ENCODE measurements at regions not wholly inside any gene's neighbourhood (a gene's known extent, or its start where the extent isn't known, plus 50 kb on each side); places are given as distances from the start of the nearest gene placed in this dataset.

- TF ChIP-seq POLR2AphosphoS5 (IDR thresholded peaks at IDR 0.05), result no peak
- no peak for TF ChIP-seq POLR2A (IDR thresholded peaks at IDR 0.05)
- no peak for TF ChIP-seq CTCF (IDR thresholded peaks at IDR 0.05)
- no peak for TF ChIP-seq EP300 (IDR thresholded peaks at IDR 0.05; ENCODE audit: low read depth)
- Histone ChIP-seq H3K4me3 (no peak overlapping the region), H3K27ac (no peak overlapping the region), H3K9me3 (no peaks in the 10 kb centered on the region), H3K4me1 (no peaks in the 10 kb centered on the region), H3K27me3 (no peaks in the 10 kb centered on the region), H3K36me3 (no peaks in the 10 kb centered on the region)
- 63 to 86% methylated on average over 4 of the region's 4 CpGs for WGBS, 2 donors (ENCODE audit: low coverage in 1 of 2)
- intact Hi-C loops (cut with DNase I; ENCODE audit: low total_unique reads), result no loop called here
- no peak for DNase-seq
- in situ Hi-C loops (cut with MboI; ENCODE audit: low pct_ligation_motif_present in 1 of 4, low pct_unique_long_range_greater_than_20kb in 1 of 4, low sequenced_read_pairs in 3 of 4), result no loop called here
Measured at GRCh38 chr10:52650873-52651272, 121.7 kb downstream of the MBL2 start.

- H3K27me3 ChIP-seq, result no peaks in the 10 kb centered on the region
- 0 to 33% methylated on average over 1 to 3 of the region's 3 CpGs for WGBS, 2 donors (ENCODE audit: low coverage in 1 of 2)
- H3K9me3 ChIP-seq, result no peaks in the 10 kb centered on the region
- in situ Hi-C loops (cut with MboI; ENCODE audit: low pct_ligation_motif_present in 1 of 4, low pct_unique_long_range_greater_than_20kb in 1 of 4, low sequenced_read_pairs in 3 of 4) (no loop called here), intact Hi-C loops (cut with DNase I; ENCODE audit: low total_unique reads) (no loop called here)
- no peak for DNase-seq
- no peak overlapping the region for H3K27ac ChIP-seq
- H3K36me3 ChIP-seq, result no peaks in the 10 kb centered on the region
- H3K4me3 ChIP-seq, result no peak overlapping the region
- no peaks in the 10 kb centered on the region for H3K4me1 ChIP-seq
- no peak for TF ChIP-seq POLR2AphosphoS5 (IDR thresholded peaks at IDR 0.05)
- no peak for TF ChIP-seq EP300 (IDR thresholded peaks at IDR 0.05; ENCODE audit: low read depth)
- no peak for TF ChIP-seq POLR2A (IDR thresholded peaks at IDR 0.05)
- no peak for TF ChIP-seq CTCF (IDR thresholded peaks at IDR 0.05)
Measured at GRCh38 chr10:52651293-52651692, 121.3 kb downstream of the MBL2 start.

- Histone ChIP-seq H3K27ac (no peak overlapping the region), H3K4me1 (no peaks in the 10 kb centered on the region), H3K4me3 (no peak overlapping the region), H3K9me3 (no peaks in the 10 kb centered on the region), H3K27me3 (no peaks in the 10 kb centered on the region), H3K36me3 (no peaks in the 10 kb centered on the region)
- DNase-seq, result no peak
- in situ Hi-C loops (cut with MboI; ENCODE audit: low pct_ligation_motif_present in 1 of 4, low pct_unique_long_range_greater_than_20kb in 1 of 4, low sequenced_read_pairs in 3 of 4) (no loop called here), intact Hi-C loops (cut with DNase I; ENCODE audit: low total_unique reads) (no loop called here)
- TF ChIP-seq POLR2A (IDR thresholded peaks at IDR 0.05) (no peak), CTCF (IDR thresholded peaks at IDR 0.05) (no peak), EP300 (IDR thresholded peaks at IDR 0.05; ENCODE audit: low read depth) (no peak), POLR2AphosphoS5 (IDR thresholded peaks at IDR 0.05) (no peak)
- 17 to 23% methylated on average over 7 of the region's 7 CpGs for WGBS, 2 donors (ENCODE audit: low coverage in 1 of 2)
Measured at GRCh38 chr10:52652431-52653262, 119.9 kb downstream of the MBL2 start.

GRCh38 chr10:52653263-52653909 lies 119.2 kb downstream of the MBL2 start:
- no peaks in the 10 kb centered on the region for H3K4me1 ChIP-seq

More at GRCh38 chr10:52653263-52653909, 119.2 kb downstream of the MBL2 start:
- TF ChIP-seq POLR2A (IDR thresholded peaks at IDR 0.05) (no peak), POLR2AphosphoS5 (IDR thresholded peaks at IDR 0.05) (no peak)
- Histone ChIP-seq H3K36me3 (no peaks in the 10 kb centered on the region), H3K27ac (no peak overlapping the region), H3K27me3 (no peaks in the 10 kb centered on the region), H3K9me3 (no peaks in the 10 kb centered on the region), H3K4me3 (no peak overlapping the region)
- 61 to 74% methylated on average over 2 to 5 of the region's 5 CpGs for WGBS, 2 donors (ENCODE audit: low coverage in 1 of 2)
- no peak for DNase-seq
- intact Hi-C loops (cut with DNase I; ENCODE audit: low total_unique reads) (no loop called here), in situ Hi-C loops (cut with MboI; ENCODE audit: low pct_ligation_motif_present in 1 of 4, low pct_unique_long_range_greater_than_20kb in 1 of 4, low sequenced_read_pairs in 3 of 4) (no loop called here)

Data from transverse colon (tissue), 4 donors.